ENCODE measurements at regions not wholly inside any gene's neighbourhood (a gene's known extent, or its start where the extent isn't known, plus 50 kb on each side); places are given as distances from the start of the nearest gene placed in this dataset.

DNA sequence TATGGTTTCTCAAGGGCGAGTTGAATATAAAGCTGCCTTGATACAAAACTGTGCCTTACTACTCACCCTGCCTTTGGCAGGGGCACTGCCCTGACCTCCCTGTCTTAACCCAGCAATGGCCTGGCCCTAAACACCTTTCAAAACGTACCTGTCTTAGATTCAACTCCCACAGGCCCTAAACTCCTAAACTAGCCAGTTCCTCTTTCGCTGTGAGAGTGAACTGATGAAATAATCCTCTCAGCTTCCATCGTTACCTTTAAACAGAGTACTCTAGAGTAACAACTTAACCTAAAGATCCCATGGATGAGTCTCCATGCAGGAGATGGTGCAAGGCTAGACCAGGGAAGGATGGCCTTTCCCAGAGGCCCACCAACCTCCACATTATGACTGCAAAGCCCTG is 133.0 kb upstream of the THBS1 start:
- TF ChIP-seq, protein P1, sequence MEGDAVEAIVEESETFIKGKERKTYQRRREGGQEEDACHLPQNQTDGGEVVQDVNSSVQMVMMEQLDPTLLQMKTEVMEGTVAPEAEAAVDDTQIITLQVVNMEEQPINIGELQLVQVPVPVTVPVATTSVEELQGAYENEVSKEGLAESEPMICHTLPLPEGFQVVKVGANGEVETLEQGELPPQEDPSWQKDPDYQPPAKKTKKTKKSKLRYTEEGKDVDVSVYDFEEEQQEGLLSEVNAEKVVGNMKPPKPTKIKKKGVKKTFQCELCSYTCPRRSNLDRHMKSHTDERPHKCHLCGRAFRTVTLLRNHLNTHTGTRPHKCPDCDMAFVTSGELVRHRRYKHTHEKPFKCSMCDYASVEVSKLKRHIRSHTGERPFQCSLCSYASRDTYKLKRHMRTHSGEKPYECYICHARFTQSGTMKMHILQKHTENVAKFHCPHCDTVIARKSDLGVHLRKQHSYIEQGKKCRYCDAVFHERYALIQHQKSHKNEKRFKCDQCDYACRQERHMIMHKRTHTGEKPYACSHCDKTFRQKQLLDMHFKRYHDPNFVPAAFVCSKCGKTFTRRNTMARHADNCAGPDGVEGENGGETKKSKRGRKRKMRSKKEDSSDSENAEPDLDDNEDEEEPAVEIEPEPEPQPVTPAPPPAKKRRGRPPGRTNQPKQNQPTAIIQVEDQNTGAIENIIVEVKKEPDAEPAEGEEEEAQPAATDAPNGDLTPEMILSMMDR (IDR thresholded peaks at IDR 0.05 in 4 of 5, conservative IDR thresholded peaks at IDR 0.05 in 1 of 5), result no peak
- no peak for TF ChIP-seq POLR2A (IDR thresholded peaks at IDR 0.05)
